ENCODE measurements at regions not wholly inside any gene's neighbourhood (a gene's known extent, or its start where the extent isn't known, plus 50 kb on each side); places are given as distances from the start of the nearest gene placed in this dataset.
A peak's percentile ranks its signal among the peaks of the same experiment; 100 is the strongest.

DNA sequence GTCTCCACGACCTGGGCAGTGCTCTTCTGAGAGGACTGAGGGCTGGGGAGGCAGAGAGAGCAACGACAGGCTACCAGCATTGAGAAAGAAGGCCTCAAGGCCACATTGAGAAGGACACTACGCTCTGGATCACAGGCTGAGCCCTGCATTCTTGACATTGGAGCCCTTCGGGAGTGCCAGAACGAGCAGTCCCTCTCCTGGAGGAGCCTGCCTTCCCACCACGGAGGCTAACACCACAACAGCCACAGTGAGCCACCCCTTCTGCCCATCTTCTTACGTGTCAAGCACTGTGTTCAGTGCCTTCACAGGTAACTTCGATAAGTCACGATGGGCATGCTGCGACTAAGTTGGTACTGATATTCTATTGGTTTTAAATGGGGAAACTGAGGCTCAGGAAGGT lies 267.8 kb downstream of the RPS24 start:
- DNase-seq: peak in 1 of 5 donors; percentile 11
- WGBS, 3 donors: 70 to 72% (median 70%) methylated on average over 10 of the region's 10 CpGs
- Histone ChIP-seq H3K9me3 (no peaks in the 10 kb centered on the region), H3K36me3 (no peaks in the 10 kb centered on the region), H3K4me3 (no peak overlapping the region), H3K4me1 (ENCODE audit: insufficient read depth) (peaks cover 7% of the 10 kb centered on the region), H3K27ac (no peak overlapping the region), H3K27me3 (no peaks in the 10 kb centered on the region)
- intact Hi-C loops (cut with DNase I): loop anchor here (5.0 to 10.0 kb wide), 6 partner anchors 87 to 896 kb away; partner anchors contain the start of gene ZMIZ1 (in 1 of the 4)
- TF ChIP-seq EP300 (IDR thresholded peaks at IDR 0.05) (no peak), CTCF (IDR thresholded peaks at IDR 0.05) (no peak), POLR2A (IDR thresholded peaks at IDR 0.05) (no peak)

GRCh38 chr10:78301891-78302738 lies 268.5 kb downstream of the RPS24 start:
- no peak overlapping the region for H3K27ac ChIP-seq
- WGBS, 3 donors: 80 to 85% (median 82%) methylated on average over 11 of the region's 11 CpGs
- no peak overlapping the region for H3K4me3 ChIP-seq
- intact Hi-C loops (cut with DNase I): loop anchor here (5.0 to 10.0 kb wide), 6 partner anchors 87 to 895 kb away; partner anchors contain the start of gene ZMIZ1 (in 1 of the 4)
- H3K9me3 ChIP-seq: no peaks in the 10 kb centered on the region
- DNase-seq: no peak
- no peaks in the 10 kb centered on the region for H3K36me3 ChIP-seq
- peaks cover 7% of the 10 kb centered on the region for H3K4me1 ChIP-seq (ENCODE audit: insufficient read depth)
- H3K27me3 ChIP-seq: no peaks in the 10 kb centered on the region
- TF ChIP-seq POLR2A (IDR thresholded peaks at IDR 0.05): no peak
- no peak for TF ChIP-seq EP300 (IDR thresholded peaks at IDR 0.05)
- no peak for TF ChIP-seq CTCF (IDR thresholded peaks at IDR 0.05)

GRCh38 chr10:78302739-78302988 lies 269.0 kb downstream of the RPS24 start:
- Histone ChIP-seq H3K4me3 (peak overlapping the region; percentile 48), H3K27me3 (no peaks in the 10 kb centered on the region), H3K36me3 (no peaks in the 10 kb centered on the region), H3K4me1 (ENCODE audit: insufficient read depth) (peaks cover 7% of the 10 kb centered on the region), H3K9me3 (no peaks in the 10 kb centered on the region), H3K27ac (peak overlapping the region in 1 of 2 donors; percentile 68)
- TF ChIP-seq POLR2A (IDR thresholded peaks at IDR 0.05) (no peak), CTCF (IDR thresholded peaks at IDR 0.05) (no peak), EP300 (IDR thresholded peaks at IDR 0.05) (no peak)
- WGBS, 3 donors: 4 to 18% (median 12%) methylated on average over 3 of the region's 3 CpGs
- intact Hi-C loops (cut with DNase I): loop anchor here (5.0 to 10.0 kb wide), 6 partner anchors 88 to 895 kb away; partner anchors contain the start of gene ZMIZ1 (in 1 of the 4)
- DNase-seq: no peak

GRCh38 chr10:78302989-78303854 lies 269.6 kb downstream of the RPS24 start:
- Histone ChIP-seq H3K4me1 (ENCODE audit: insufficient read depth) (peaks cover 7% of the 10 kb centered on the region), H3K36me3 (no peaks in the 10 kb centered on the region), H3K9me3 (no peaks in the 10 kb centered on the region), H3K27me3 (no peaks in the 10 kb centered on the region), H3K4me3 (peak overlapping the region; percentile 48), H3K27ac (peak overlapping the region; percentile 18 to 68)
- intact Hi-C loops (cut with DNase I): loop anchor here (5.0 to 10.0 kb wide), 6 partner anchors 88 to 894 kb away; partner anchors contain the start of gene ZMIZ1 (in 1 of the 4)
- 5 to 11% (median 9%) methylated on average over 43 to 81 of the region's 81 CpGs for WGBS, 3 donors
- DNase-seq: peak; percentile 92 to 99 (median 96)
- TF ChIP-seq CTCF (IDR thresholded peaks at IDR 0.05) (peak; percentile 50 to 91 (median 89)), EP300 (IDR thresholded peaks at IDR 0.05) (no peak), POLR2A (IDR thresholded peaks at IDR 0.05) (no peak)
